Naive thymus-derived CD4-positive, alpha-beta T cell (primary cell): ENCODE measurements at regions not wholly inside any gene's neighbourhood (a gene's known extent, or its start where the extent isn't known, plus 50 kb on each side); places are given as distances from the start of the nearest gene placed in this dataset.
A peak's percentile ranks its signal among the peaks of the same experiment; 100 is the strongest.

ENCODE experiments used
- ATAC-seq: fragments of 150-1000 bp; cut with Tn5 transposase; 2 replicates; pipeline ENCODE4 v1.10.0; 2021; ENCODE audit warnings: mild to moderate bottlenecking, moderate library complexity
- CTCF ChIA-PET: fragments of 350-600 bp; sonication (Branson Sonifier 250); formaldehyde crosslinking; loops from one replicate; lab custom pipeline; 2021; ENCODE audit warnings: antibody characterized with exemption; lab: Charles Lee
- POLR2A ChIA-PET: fragments of 350-600 bp; sonication (Branson Sonifier 250); formaldehyde crosslinking; loops from one replicate; lab custom pipeline; 2021; ENCODE audit warnings: antibody characterized with exemption, inconsistent platforms; lab: Charles Lee
- DNase-seq, 9 donors: peaks; one replicate each; pipeline versions ENCODE4 v3.0.0 to v3.0.0-alpha.2; 2020 to 2022; ENCODE audit warnings: mixed read lengths in 1 of 9
- H3K27ac ChIP-seq: one replicate; pipeline ENCODE4 v1.7.0; 2013; ENCODE audit warnings: mild to moderate bottlenecking, low read depth, low read length, moderate library complexity
- H3K27me3 ChIP-seq, 2 donors: one replicate each; pipeline ENCODE4 v1.7.0; 2013; ENCODE audit warnings: low read length in 2 of 2, mild to moderate bottlenecking in 2 of 2, moderate library complexity in 2 of 2; ENCODE audit not compliant: control insufficient read depth in 2 of 2, insufficient read depth in 2 of 2
- H3K36me3 ChIP-seq, 3 experiments: 1 replicate in 2 of 3; 2 replicates in 1 of 3; pipeline ENCODE4 v1.7.0; 2013; ENCODE audit warnings: low read length in 3 of 3, mild to moderate bottlenecking in 3 of 3, moderate library complexity in 1 of 3; ENCODE audit not compliant: insufficient read depth in 3 of 3, control insufficient read depth in 2 of 3
- H3K4me1 ChIP-seq, 2 donors: one replicate each; pipeline ENCODE4 v1.7.0; 2013; ENCODE audit warnings: low read length in 2 of 2, mild to moderate bottlenecking in 2 of 2, moderate library complexity in 1 of 2; ENCODE audit not compliant: control insufficient read depth in 2 of 2, insufficient read depth in 2 of 2
- H3K4me3 ChIP-seq: 2 replicates; pipeline ENCODE4 v1.7.0; 2013; ENCODE audit warnings: mild to moderate bottlenecking, low read length
- H3K9me3 ChIP-seq, 3 experiments: 1 replicate in 2 of 3; 2 replicates in 1 of 3; pipeline ENCODE4 v1.7.0; 2013; ENCODE audit warnings: low read length in 3 of 3; ENCODE audit not compliant: control insufficient read depth in 2 of 3
- H3K27ac Mint-ChIP-seq, 9 donors: one replicate each; pipeline ENCODE4 v1.8.0; 2020 to 2022; ENCODE audit warnings: mixed read lengths in 9 of 9, mild to moderate bottlenecking in 8 of 9, moderate library complexity in 5 of 9, inconsistent platforms in 2 of 9
- H3K27me3 Mint-ChIP-seq, 5 donors: one replicate each; pipeline ENCODE4 v1.8.0; 2021 to 2022; ENCODE audit warnings: mixed read lengths in 5 of 5, mild to moderate bottlenecking in 1 of 5
- H3K36me3 Mint-ChIP-seq, 5 donors: one replicate each; pipeline ENCODE4 v1.8.0; 2020 to 2022; ENCODE audit warnings: mixed read lengths in 5 of 5, mild to moderate bottlenecking in 3 of 5, inconsistent platforms in 1 of 5
- H3K4me1 Mint-ChIP-seq, 7 donors: one replicate each; pipeline ENCODE4 v1.8.0; 2020 to 2022; ENCODE audit warnings: mixed read lengths in 7 of 7, mild to moderate bottlenecking in 3 of 7, inconsistent platforms in 1 of 7
- H3K4me3 Mint-ChIP-seq, 10 donors: one replicate each; pipeline ENCODE4 v1.8.0; 2020 to 2022; ENCODE audit warnings: mild to moderate bottlenecking in 10 of 10, mixed read lengths in 10 of 10, moderate library complexity in 6 of 10, inconsistent platforms in 2 of 10
- H3K9me3 Mint-ChIP-seq, 11 donors: one replicate each; pipeline ENCODE4 v1.8.0; 2020 to 2022; ENCODE audit warnings: mixed read lengths in 11 of 11, mild to moderate bottlenecking in 4 of 11, inconsistent platforms in 1 of 11, moderate library complexity in 1 of 11
- intact Hi-C, 2 donors: fragments of 100-400 bp; cut with micrococcal nuclease; formaldehyde crosslinking; loops; one replicate each; pipeline ENCODE4 v1.15.1; 2023

DNA sequence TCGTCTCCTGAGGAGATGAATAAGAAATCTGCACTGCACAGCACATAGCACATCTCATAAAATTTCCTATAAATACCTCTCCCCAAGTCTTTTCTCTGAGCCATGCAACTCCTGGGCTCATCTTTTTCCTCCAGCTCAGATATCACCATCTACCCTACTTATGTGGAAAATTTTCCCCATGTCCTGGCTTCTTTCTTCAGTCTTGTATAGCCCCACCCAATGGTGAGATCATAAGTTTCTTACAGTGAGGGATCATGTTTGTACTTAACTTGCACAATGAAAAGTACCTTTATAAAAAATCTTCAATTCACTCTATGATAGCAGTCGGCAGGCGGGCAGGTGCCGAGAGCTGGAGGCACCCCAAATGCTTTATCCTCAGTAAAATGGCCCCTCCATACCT, 198.6 kb upstream of the S100G start:
- Mint-ChIP-seq H3K4me3 (no peak overlapping the region), H3K27ac (peak overlapping the region in 1 of 9 donors; percentile 59), H3K4me1 (peaks cover 0 to 46% (median 24%) of the 10 kb centered on the region in 7 donors), H3K36me3 (no peaks in the 10 kb centered on the region), H3K9me3 (peaks cover 0 to 3% (median 0%) of the 10 kb centered on the region in 11 donors), H3K27me3 (no peaks in the 10 kb centered on the region)
- Histone ChIP-seq H3K9me3 (no peaks in the 10 kb centered on the region), H3K36me3 (no peaks in the 10 kb centered on the region), H3K4me1 (peaks cover 0 to 17% of the 10 kb centered on the region in 2 donors), H3K27ac (no peak overlapping the region), H3K27me3 (no peaks in the 10 kb centered on the region), H3K4me3 (no peak overlapping the region)
- no peak for ATAC-seq
- POLR2A ChIA-PET = no interaction called here
- intact Hi-C loops = no loop called here
- no peak for DNase-seq
- CTCF ChIA-PET = no interaction called here

DNA sequence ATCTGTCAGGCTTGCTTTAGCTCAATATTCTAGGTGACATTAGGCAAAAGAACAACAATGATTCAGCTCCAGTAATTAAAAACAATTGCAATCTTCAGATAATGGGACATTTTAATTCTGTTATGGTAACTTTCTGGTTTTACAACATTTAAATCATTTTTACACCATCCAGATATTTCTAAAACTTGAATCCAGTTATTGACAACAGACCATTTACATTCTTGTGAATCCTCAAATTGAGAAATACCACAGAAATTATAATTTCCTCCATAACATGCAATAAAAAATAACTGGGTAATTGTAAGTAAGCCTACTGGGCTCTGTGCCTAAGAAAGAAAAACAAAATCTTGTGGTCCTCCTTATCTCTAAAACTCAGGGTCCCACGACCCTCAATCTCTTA, 195.0 kb upstream of the S100G start:
- no peak overlapping the region for H3K4me3 ChIP-seq
- H3K27ac ChIP-seq = no peak overlapping the region
- no peaks in the 10 kb centered on the region for H3K4me1 ChIP-seq
- Mint-ChIP-seq H3K4me3 (no peak overlapping the region), H3K27ac (no peak overlapping the region), H3K9me3 (peaks cover 0 to 3% (median 0%) of the 10 kb centered on the region in 11 donors), H3K4me1 (peaks cover 0 to 19% (median 7%) of the 10 kb centered on the region in 7 donors), H3K27me3 (no peaks in the 10 kb centered on the region), H3K36me3 (no peaks in the 10 kb centered on the region)
- H3K9me3 ChIP-seq = no peaks in the 10 kb centered on the region
- ChIA-PET POLR2A (no interaction called here), CTCF (no interaction called here)
- intact Hi-C loops = no loop called here
- no peaks in the 10 kb centered on the region for H3K27me3 ChIP-seq
- no peaks in the 10 kb centered on the region for H3K36me3 ChIP-seq
- ATAC-seq = no peak
- no peak for DNase-seq

DNA sequence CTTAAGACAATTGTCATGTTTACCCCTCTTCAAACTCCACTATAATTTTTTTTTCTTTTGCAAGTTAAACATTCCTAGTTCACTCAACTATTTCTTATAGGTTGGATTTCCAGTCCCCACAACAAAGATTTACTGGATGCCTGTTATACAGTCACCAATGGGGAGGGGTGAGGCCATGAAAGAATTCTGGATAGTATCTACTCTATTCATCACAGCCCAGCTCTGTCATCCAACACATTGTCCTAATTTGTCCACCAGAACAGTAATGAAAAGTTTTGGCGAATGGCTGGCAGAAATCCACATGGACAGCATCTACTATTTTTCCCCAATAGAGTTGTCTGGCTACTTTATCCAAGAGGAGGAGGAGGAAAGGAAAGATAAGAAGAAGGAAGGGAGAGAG, 192.7 kb upstream of the S100G start:
- ATAC-seq = no peak
- CTCF ChIA-PET = no interaction called here
- no peak overlapping the region for H3K27ac Mint-ChIP-seq

DNA sequence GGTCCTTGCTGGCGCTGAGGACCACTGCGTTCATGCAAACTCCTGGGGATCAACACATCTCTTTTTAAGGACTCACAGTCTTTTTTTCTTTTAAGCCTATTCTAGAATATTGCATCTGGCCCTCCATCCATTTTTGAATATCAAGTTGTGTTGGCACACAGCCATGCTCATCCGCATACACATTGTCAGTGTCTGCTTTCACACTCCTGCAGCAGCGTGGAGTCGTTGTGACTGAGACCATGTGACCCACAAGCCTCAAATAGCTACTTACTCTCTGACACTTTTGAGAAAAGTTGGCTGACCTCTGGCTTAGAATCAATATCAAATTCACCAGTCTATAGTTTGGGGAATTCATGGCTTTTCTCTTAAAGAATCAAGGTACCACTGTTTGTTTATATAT, 191.8 kb upstream of the S100G start:
- no peak for DNase-seq
- Mint-ChIP-seq H3K36me3 (no peaks in the 10 kb centered on the region), H3K27ac (peak overlapping the region in 1 of 9 donors; percentile 15), H3K4me3 (no peak overlapping the region), H3K27me3 (no peaks in the 10 kb centered on the region), H3K4me1 (peaks cover 0 to 5% (median 0%) of the 10 kb centered on the region in 7 donors), H3K9me3 (peaks cover 0 to 3% (median 0%) of the 10 kb centered on the region in 11 donors)
- ChIA-PET CTCF (no interaction called here), POLR2A (no interaction called here)
- no peak overlapping the region for H3K4me3 ChIP-seq
- no peaks in the 10 kb centered on the region for H3K9me3 ChIP-seq
- H3K27me3 ChIP-seq = no peaks in the 10 kb centered on the region
- intact Hi-C loops = no loop called here
- ATAC-seq = no peak
- no peaks in the 10 kb centered on the region for H3K36me3 ChIP-seq
- H3K4me1 ChIP-seq = no peaks in the 10 kb centered on the region
- no peak overlapping the region for H3K27ac ChIP-seq

More for the DNA sequence above, 192.7 kb upstream of the S100G start:
- H3K27me3 ChIP-seq = no peaks in the 10 kb centered on the region
- Mint-ChIP-seq H3K36me3 (no peaks in the 10 kb centered on the region), H3K4me1 (peaks cover 0 to 5% (median 0%) of the 10 kb centered on the region in 7 donors), H3K4me3 (no peak overlapping the region), H3K9me3 (peaks cover 0 to 3% (median 0%) of the 10 kb centered on the region in 11 donors), H3K27me3 (no peaks in the 10 kb centered on the region)
- no peaks in the 10 kb centered on the region for H3K9me3 ChIP-seq
- DNase-seq = no peak
- no peak overlapping the region for H3K4me3 ChIP-seq
- no peaks in the 10 kb centered on the region for H3K4me1 ChIP-seq
- H3K27ac ChIP-seq = no peak overlapping the region
- H3K36me3 ChIP-seq = no peaks in the 10 kb centered on the region
- intact Hi-C loops = no loop called here
- POLR2A ChIA-PET = no interaction called here

DNA sequence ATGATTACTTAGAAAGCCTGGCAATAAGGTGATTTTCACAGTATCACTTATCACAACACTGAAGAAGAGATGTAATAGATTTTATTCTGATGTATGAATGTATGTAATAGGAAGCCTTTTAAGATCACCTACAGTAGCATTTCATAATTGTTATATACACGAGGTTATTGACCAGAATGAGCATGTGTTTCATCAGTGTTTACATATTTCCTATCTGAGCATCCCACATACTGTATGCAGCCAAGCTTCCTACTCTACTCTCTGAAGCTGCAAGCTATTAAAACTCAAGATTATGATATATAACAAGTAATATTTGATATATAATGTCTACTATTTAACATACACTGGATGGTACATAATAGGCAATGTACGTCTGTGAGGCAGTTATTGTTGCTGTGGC, 190.9 kb upstream of the S100G start:
- intact Hi-C loops = no loop called here

DNA sequence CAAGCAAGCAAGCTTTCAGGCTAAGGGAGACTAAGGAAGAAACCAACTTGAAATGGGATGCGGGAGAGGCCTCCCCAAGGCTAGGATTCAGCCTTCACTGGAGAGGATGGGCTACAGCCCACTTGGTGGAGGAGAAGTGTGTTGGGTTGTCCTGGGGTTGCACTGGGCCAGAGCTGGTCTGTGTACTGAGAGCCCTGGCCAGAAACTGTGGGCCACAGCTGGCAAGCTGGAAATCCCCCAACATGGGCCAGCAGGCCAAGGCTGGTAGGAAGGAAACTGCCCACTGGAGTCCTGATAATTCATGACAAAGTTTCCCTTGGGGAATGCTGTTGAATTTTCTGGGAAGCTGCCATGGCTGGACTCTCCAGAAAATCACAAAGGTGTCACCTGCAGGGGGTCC, 188.0 kb upstream of the S100G start:
- intact Hi-C loops = no loop called here
- CTCF ChIA-PET = no interaction called here
- Histone ChIP-seq H3K9me3 (no peaks in the 10 kb centered on the region), H3K27ac (no peak overlapping the region), H3K36me3 (no peaks in the 10 kb centered on the region), H3K27me3 (no peaks in the 10 kb centered on the region), H3K4me3 (no peak overlapping the region), H3K4me1 (no peaks in the 10 kb centered on the region)
- ATAC-seq = no peak
- Mint-ChIP-seq H3K9me3 (peaks cover 0 to 2% (median 0%) of the 10 kb centered on the region in 11 donors), H3K36me3 (no peaks in the 10 kb centered on the region), H3K27me3 (no peaks in the 10 kb centered on the region), H3K4me1 (no peaks in the 10 kb centered on the region), H3K27ac (no peak overlapping the region), H3K4me3 (no peak overlapping the region)
- POLR2A ChIA-PET = no interaction called here
- no peak for DNase-seq

More for the DNA sequence above, 190.9 kb upstream of the S100G start:
- Histone ChIP-seq H3K27me3 (no peaks in the 10 kb centered on the region), H3K36me3 (no peaks in the 10 kb centered on the region), H3K27ac (no peak overlapping the region), H3K4me1 (no peaks in the 10 kb centered on the region), H3K4me3 (no peak overlapping the region), H3K9me3 (no peaks in the 10 kb centered on the region)
- Mint-ChIP-seq H3K4me1 (peaks cover 0 to 5% (median 0%) of the 10 kb centered on the region in 7 donors), H3K4me3 (no peak overlapping the region), H3K9me3 (peaks cover 0 to 4% (median 0%) of the 10 kb centered on the region in 11 donors), H3K27ac (no peak overlapping the region), H3K36me3 (no peaks in the 10 kb centered on the region), H3K27me3 (no peaks in the 10 kb centered on the region)
- CTCF ChIA-PET = no interaction called here
- DNase-seq (no peak), ATAC-seq (no peak)
- POLR2A ChIA-PET = no interaction called here

DNA sequence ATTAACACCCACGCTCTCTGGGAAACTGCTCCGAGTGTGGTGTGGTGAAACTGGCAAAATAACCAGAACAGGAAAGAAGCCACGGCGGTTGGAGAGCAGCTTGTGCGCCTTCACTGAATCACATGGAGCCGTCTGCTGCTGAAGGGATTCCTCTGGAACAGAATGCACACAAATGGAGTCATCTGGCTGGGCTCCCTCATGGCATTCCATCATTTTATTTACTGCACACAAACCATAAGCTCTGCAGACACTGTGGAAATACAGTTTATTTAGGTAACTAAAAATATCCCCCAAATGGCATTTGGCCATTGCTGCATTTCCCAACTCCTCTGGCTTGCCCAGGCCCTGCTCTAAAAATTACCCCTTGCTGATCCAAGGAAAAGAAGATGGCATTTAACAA, 187.0 kb upstream of the S100G start:
- Histone ChIP-seq H3K27me3 (no peaks in the 10 kb centered on the region), H3K9me3 (no peaks in the 10 kb centered on the region), H3K36me3 (no peaks in the 10 kb centered on the region), H3K4me3 (no peak overlapping the region), H3K27ac (no peak overlapping the region), H3K4me1 (no peaks in the 10 kb centered on the region)
- no peak overlapping the region for H3K27ac Mint-ChIP-seq
- intact Hi-C loops = no loop called here
- peaks cover 0 to 2% (median 0%) of the 10 kb centered on the region in 11 donors for H3K9me3 Mint-ChIP-seq
- no peak for DNase-seq
- CTCF ChIA-PET = no interaction called here
- no peaks in the 10 kb centered on the region for H3K27me3 Mint-ChIP-seq
- ATAC-seq = no peak
- no peaks in the 10 kb centered on the region for H3K4me1 Mint-ChIP-seq
- H3K4me3 Mint-ChIP-seq = no peak overlapping the region
- POLR2A ChIA-PET = interaction anchor here (0.7 kb wide), 1 partner anchor 145 kb away, joined by 3 read pairs; no protein-coding TSS in a partner anchor
- H3K36me3 Mint-ChIP-seq = no peaks in the 10 kb centered on the region
